Liver (tissue), 8 donors: ENCODE measurements at regions not wholly inside any gene's neighbourhood (a gene's known extent, or its start where the extent isn't known, plus 50 kb on each side); places are given as distances from the start of the nearest gene placed in this dataset.

Experiments used
- DNase-seq: peaks from one replicate; pipeline ENCODE4 v3.0.0-alpha.2; 2017; ENCODE audit warnings: low spot score
- H3K27ac ChIP-seq, 2 donors: one replicate each; pipeline ENCODE4 v1.7.0; 2013; ENCODE audit warnings: inconsistent platforms in 2 of 2, low read length in 2 of 2, control low read depth in 1 of 2, low read depth in 1 of 2, mild to moderate bottlenecking in 1 of 2
- H3K27me3 ChIP-seq, 4 donors: one replicate each; pipeline versions ENCODE4 v1.6.1 to v1.7.0; 2013; ENCODE audit warnings: low read length in 3 of 4, inconsistent platforms in 1 of 4, mild to moderate bottlenecking in 1 of 4, moderate library complexity in 1 of 4; ENCODE audit not compliant: control insufficient read depth in 4 of 4, insufficient read depth in 4 of 4
- H3K36me3 ChIP-seq, 4 donors: one replicate each; pipeline versions ENCODE4 v1.6.1 to v1.7.0; 2013; ENCODE audit warnings: low read length in 3 of 4, mild to moderate bottlenecking in 3 of 4, low read depth in 1 of 4, moderate library complexity in 1 of 4; ENCODE audit not compliant: control insufficient read depth in 4 of 4, insufficient read depth in 3 of 4
- H3K4me1 ChIP-seq, 4 donors: one replicate each; pipeline versions ENCODE4 v1.6.1 to v1.7.0; 2013; ENCODE audit warnings: low read length in 3 of 4, mild to moderate bottlenecking in 3 of 4, moderate library complexity in 1 of 4; ENCODE audit not compliant: control insufficient read depth in 4 of 4, insufficient read depth in 4 of 4
- H3K4me3 ChIP-seq, 3 donors: one replicate each; pipeline versions ENCODE4 v1.6.1 to v1.7.0; 2013; ENCODE audit warnings: low read length in 3 of 3, control low read depth in 1 of 3, low read depth in 1 of 3, mild to moderate bottlenecking in 1 of 3
- H3K9ac ChIP-seq, 2 donors: one replicate each; pipeline ENCODE4 v1.7.0; 2013; ENCODE audit warnings: low read length in 2 of 2, mild to moderate bottlenecking in 2 of 2, moderate library complexity in 2 of 2, control low read depth in 1 of 2, low read depth in 1 of 2
- H3K9me3 ChIP-seq, 4 donors: one replicate each; pipeline versions ENCODE4 v1.6.1 to v1.7.0; 2013; ENCODE audit warnings: low read length in 3 of 4; ENCODE audit not compliant: control insufficient read depth in 4 of 4
- EGR1 ChIP-seq, 2 donors: IDR thresholded peaks; 2 replicates each; pipeline ENCODE4 v1.6.1; 2016 to 2018; ENCODE audit warnings: antibody characterized with exemption in 2 of 2, low read depth in 2 of 2
- FOXA1 ChIP-seq: IDR thresholded peaks from 2 replicates; pipeline ENCODE4 v1.6.1; 2016; ENCODE audit warnings: antibody characterized with exemption
- FOXA2 ChIP-seq: IDR thresholded peaks from 2 replicates; pipeline ENCODE4 v1.6.1; 2016; ENCODE audit warnings: antibody characterized with exemption
- GABPA ChIP-seq, 2 donors: IDR thresholded peaks in 1 of 2; conservative IDR thresholded peaks in 1 of 2; 2 replicates each; pipeline ENCODE4 v1.6.1; 2016; ENCODE audit warnings: antibody characterized with exemption in 2 of 2, mild to moderate bottlenecking in 1 of 2, moderate library complexity in 1 of 2
- HNF4G ChIP-seq: IDR thresholded peaks from 2 replicates; pipeline ENCODE4 v1.6.1; 2016; ENCODE audit warnings: antibody characterized with exemption
- NR2F2 ChIP-seq: IDR thresholded peaks from 2 replicates; pipeline ENCODE4 v1.6.1; 2016; ENCODE audit warnings: antibody characterized with exemption
- RAD21 ChIP-seq, 2 donors: IDR thresholded peaks; 2 replicates each; pipeline ENCODE4 v1.6.1; 2016; ENCODE audit warnings: antibody characterized with exemption in 2 of 2, mild to moderate bottlenecking in 2 of 2
- RXRA ChIP-seq, 2 donors: IDR thresholded peaks; 2 replicates each; pipeline ENCODE4 v1.6.1; 2017 to 2018; ENCODE audit warnings: antibody characterized with exemption in 2 of 2, mild to moderate bottlenecking in 1 of 2
- SP1 ChIP-seq: IDR thresholded peaks from 2 replicates; pipeline ENCODE4 v1.6.1; 2018; ENCODE audit warnings: antibody characterized with exemption, mild to moderate bottlenecking
- TAF1 ChIP-seq: conservative IDR thresholded peaks from 2 replicates; pipeline ENCODE4 v1.6.1; 2016; ENCODE audit warnings: antibody characterized with exemption, mild to moderate bottlenecking
- YY1 ChIP-seq: IDR thresholded peaks from 2 replicates; pipeline ENCODE4 v1.6.1; 2016; ENCODE audit warnings: antibody characterized with exemption, mild to moderate bottlenecking
- WGBS: extraction: QIAGEN DNeasy Blood & Tissue Kit; methylation state at CpG from one replicate; pipeline ENCODE4 v1.1.7; 2013; 5-methylcytosine and 5-hydroxymethylcytosine counted together
- TF ChIP-seq, protein P1 (sequence below): IDR thresholded peaks from 2 replicates; pipeline ENCODE4 v1.6.1; 2016; ENCODE audit warnings: antibody characterized with exemption, mild to moderate bottlenecking
- TF ChIP-seq, protein P2 (sequence below): IDR thresholded peaks from 2 replicates; pipeline ENCODE4 v1.6.1; 2016; ENCODE audit warnings: antibody characterized with exemption
- TF ChIP-seq, protein P3 (sequence below): fragments of 150-350 bp; IDR thresholded peaks from 2 replicates; pipeline ENCODE4 v1.5.1; 2017; ENCODE audit warnings: improper control_type of control experiment, low read depth, low read length; ENCODE audit not compliant: missing input control
- TF ChIP-seq, protein P4 (sequence below): IDR thresholded peaks from 2 replicates; pipeline ENCODE4 v1.6.1; 2016; ENCODE audit warnings: antibody characterized with exemption
- donor health status: healthy.
- donor health status: healthy.
- donor health status: healthy.
- donor health status: healthy.
- donor health status: healthy.

DNA sequence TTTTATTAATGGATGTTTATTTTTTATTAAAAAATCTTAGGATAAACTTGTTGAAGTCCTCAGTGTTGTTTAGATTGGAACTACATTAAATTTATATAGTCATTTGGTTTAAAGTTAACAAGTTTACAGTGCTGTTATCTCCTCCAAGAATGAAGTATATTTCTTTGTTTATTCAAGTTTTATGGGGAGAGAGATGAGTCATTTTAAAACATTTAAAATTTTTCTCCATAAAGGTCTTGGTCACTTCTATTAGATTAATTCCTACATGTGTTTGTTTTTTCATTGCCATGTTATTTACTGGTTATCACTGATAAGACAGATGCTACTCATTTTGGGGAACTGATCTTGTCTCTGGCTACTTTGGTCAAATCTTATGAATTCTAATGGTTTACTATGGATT lies 429.6 kb downstream of the METTL15 start:
- H3K4me1 ChIP-seq = no peaks in the 10 kb centered on the region
- H3K36me3 ChIP-seq = no peaks in the 10 kb centered on the region
- no peak overlapping the region for H3K27ac ChIP-seq
- TF ChIP-seq, protein P1, sequence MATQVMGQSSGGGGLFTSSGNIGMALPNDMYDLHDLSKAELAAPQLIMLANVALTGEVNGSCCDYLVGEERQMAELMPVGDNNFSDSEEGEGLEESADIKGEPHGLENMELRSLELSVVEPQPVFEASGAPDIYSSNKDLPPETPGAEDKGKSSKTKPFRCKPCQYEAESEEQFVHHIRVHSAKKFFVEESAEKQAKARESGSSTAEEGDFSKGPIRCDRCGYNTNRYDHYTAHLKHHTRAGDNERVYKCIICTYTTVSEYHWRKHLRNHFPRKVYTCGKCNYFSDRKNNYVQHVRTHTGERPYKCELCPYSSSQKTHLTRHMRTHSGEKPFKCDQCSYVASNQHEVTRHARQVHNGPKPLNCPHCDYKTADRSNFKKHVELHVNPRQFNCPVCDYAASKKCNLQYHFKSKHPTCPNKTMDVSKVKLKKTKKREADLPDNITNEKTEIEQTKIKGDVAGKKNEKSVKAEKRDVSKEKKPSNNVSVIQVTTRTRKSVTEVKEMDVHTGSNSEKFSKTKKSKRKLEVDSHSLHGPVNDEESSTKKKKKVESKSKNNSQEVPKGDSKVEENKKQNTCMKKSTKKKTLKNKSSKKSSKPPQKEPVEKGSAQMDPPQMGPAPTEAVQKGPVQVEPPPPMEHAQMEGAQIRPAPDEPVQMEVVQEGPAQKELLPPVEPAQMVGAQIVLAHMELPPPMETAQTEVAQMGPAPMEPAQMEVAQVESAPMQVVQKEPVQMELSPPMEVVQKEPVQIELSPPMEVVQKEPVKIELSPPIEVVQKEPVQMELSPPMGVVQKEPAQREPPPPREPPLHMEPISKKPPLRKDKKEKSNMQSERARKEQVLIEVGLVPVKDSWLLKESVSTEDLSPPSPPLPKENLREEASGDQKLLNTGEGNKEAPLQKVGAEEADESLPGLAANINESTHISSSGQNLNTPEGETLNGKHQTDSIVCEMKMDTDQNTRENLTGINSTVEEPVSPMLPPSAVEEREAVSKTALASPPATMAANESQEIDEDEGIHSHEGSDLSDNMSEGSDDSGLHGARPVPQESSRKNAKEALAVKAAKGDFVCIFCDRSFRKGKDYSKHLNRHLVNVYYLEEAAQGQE = no peak
- TF ChIP-seq RXRA (IDR thresholded peaks at IDR 0.05) = no peak
- no peak for TF ChIP-seq FOXA1
- TF ChIP-seq EGR1 (IDR thresholded peaks at IDR 0.05; ENCODE audit: low read depth in 2 of 2) = no peak
- TF ChIP-seq, protein P2, sequence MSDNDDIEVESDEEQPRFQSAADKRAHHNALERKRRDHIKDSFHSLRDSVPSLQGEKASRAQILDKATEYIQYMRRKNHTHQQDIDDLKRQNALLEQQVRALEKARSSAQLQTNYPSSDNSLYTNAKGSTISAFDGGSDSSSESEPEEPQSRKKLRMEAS = no peak
- H3K9ac ChIP-seq = no peak overlapping the region
- DNase-seq = no peak
- H3K4me3 ChIP-seq = no peak overlapping the region
- H3K27me3 ChIP-seq = no peaks in the 10 kb centered on the region
- no peaks in the 10 kb centered on the region for H3K9me3 ChIP-seq

DNA sequence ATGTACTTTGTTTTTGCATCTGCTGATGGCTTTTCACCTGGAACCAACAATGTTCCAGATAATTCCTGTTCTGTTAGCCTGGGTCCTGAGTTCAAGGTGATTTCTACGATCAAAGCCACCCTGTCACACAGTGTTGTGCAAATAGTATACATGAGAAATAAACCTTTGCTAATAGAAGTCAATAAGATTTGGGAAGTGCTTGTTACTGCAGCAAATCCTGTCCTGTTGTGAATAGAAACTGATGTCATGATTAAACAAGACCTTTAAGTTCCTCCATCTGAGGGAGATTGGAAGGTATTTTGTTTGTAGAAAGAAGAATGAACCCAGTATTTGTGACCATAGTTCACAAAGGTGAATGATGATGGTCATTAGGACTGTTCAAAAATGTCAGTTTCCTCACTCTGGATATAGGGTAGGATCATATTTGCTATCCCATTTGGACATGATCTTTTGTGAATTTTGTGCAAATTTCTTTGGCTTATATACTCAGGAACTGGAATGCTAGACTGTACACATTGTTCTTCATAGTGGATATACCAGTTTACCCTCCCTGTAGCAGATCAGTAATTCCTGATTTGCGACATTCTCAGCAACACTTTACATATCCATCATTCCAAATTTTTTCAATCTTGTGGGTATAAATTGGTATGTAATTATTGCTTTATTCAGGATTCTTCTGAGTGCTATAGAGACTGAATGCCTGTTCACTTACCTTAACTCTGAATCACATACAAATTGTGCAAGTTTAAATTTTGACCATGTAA lies 428.5 kb downstream of the METTL15 start:
- no peak overlapping the region for H3K4me3 ChIP-seq
- H3K4me1 ChIP-seq = no peaks in the 10 kb centered on the region
- no peaks in the 10 kb centered on the region for H3K27me3 ChIP-seq
- no peak overlapping the region for H3K9ac ChIP-seq
- H3K36me3 ChIP-seq = no peaks in the 10 kb centered on the region
- H3K9me3 ChIP-seq = no peaks in the 10 kb centered on the region
- 80% methylated on average over 2 of the region's 2 CpGs for WGBS
- no peak for DNase-seq
- TF ChIP-seq, protein P3, sequence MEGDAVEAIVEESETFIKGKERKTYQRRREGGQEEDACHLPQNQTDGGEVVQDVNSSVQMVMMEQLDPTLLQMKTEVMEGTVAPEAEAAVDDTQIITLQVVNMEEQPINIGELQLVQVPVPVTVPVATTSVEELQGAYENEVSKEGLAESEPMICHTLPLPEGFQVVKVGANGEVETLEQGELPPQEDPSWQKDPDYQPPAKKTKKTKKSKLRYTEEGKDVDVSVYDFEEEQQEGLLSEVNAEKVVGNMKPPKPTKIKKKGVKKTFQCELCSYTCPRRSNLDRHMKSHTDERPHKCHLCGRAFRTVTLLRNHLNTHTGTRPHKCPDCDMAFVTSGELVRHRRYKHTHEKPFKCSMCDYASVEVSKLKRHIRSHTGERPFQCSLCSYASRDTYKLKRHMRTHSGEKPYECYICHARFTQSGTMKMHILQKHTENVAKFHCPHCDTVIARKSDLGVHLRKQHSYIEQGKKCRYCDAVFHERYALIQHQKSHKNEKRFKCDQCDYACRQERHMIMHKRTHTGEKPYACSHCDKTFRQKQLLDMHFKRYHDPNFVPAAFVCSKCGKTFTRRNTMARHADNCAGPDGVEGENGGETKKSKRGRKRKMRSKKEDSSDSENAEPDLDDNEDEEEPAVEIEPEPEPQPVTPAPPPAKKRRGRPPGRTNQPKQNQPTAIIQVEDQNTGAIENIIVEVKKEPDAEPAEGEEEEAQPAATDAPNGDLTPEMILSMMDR = no peak
- no peak for TF ChIP-seq HNF4G
- no peak for TF ChIP-seq FOXA1
- no peak for TF ChIP-seq SP1
- TF ChIP-seq FOXA2 = no peak
- TF ChIP-seq, protein P4, sequence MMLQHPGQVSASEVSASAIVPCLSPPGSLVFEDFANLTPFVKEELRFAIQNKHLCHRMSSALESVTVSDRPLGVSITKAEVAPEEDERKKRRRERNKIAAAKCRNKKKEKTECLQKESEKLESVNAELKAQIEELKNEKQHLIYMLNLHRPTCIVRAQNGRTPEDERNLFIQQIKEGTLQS = no peak
- TF ChIP-seq GABPA (IDR thresholded peaks at IDR 0.05 in 1 of 2, conservative IDR thresholded peaks at IDR 0.05 in 1 of 2) = no peak
- no peak for TF ChIP-seq YY1
- no peak for TF ChIP-seq RAD21 (IDR thresholded peaks at IDR 0.05)
- TF ChIP-seq NR2F2 = no peak
- TF ChIP-seq TAF1 = no peak
- H3K27ac ChIP-seq = no peak overlapping the region
